A673 (cell line): ENCODE measurements at regions not wholly inside any gene's neighbourhood (a gene's known extent, or its start where the extent isn't known, plus 50 kb on each side); places are given as distances from the start of the nearest gene placed in this dataset.

ENCODE experiments used
- BruUV-seq: library from RNA; stranded (reverse); fragments of 400-500 nt; replicated peaks from 2 replicates; lab custom pipeline; 2021; lab: Mats Ljungman, UMichigan
- CTCF ChIA-PET: fragments of 300-600 bp; sonication (Branson Sonifier 250); formaldehyde crosslinking; loops from one replicate; lab custom pipeline; 2022; ENCODE audit warnings: antibody characterized with exemption; lab: Charles Lee
- POLR2A ChIA-PET: fragments of 300-600 bp; sonication (Branson Sonifier 250); formaldehyde crosslinking; loops from one replicate; lab custom pipeline; 2022; ENCODE audit warnings: antibody characterized with exemption; ENCODE audit not compliant: low non-redundant PET; lab: Charles Lee
- DNase-seq: peaks from one replicate; pipeline ENCODE4 v3.0.0-alpha.2; 2015; ENCODE audit warnings: low spot score
- H3K27ac ChIP-seq: fragments of 200-600 bp; sonication (generic); 2 replicates; pipeline ENCODE4 v1.5.1; 2016; ENCODE audit warnings: mixed run types, low read depth, mild to moderate bottlenecking, mixed read lengths, antibody characterized with exemption, low read length; ENCODE audit not compliant: poor library complexity, severe bottlenecking
- H3K27me3 ChIP-seq: fragments of 200-600 bp; sonication (generic); replicated peaks from 2 replicates; pipeline ENCODE4 v1.6.1; 2017; ENCODE audit warnings: mixed run types, low read depth, mild to moderate bottlenecking, mixed read lengths, antibody characterized with exemption, low read length; ENCODE audit not compliant: insufficient read depth, poor library complexity
- H3K36me3 ChIP-seq: fragments of 200-600 bp; sonication (generic); 2 replicates; pipeline ENCODE4 v1.6.1; 2016; ENCODE audit warnings: mixed run types, mild to moderate bottlenecking, mixed read lengths, antibody characterized with exemption, low read length; ENCODE audit not compliant: insufficient read depth, poor library complexity, severe bottlenecking
- H3K4me1 ChIP-seq: fragments of 200-600 bp; sonication (generic); 2 replicates; pipeline ENCODE4 v1.6.1; 2017; ENCODE audit warnings: mixed run types, mild to moderate bottlenecking, mixed read lengths, antibody characterized with exemption, low read length; ENCODE audit not compliant: insufficient read depth, poor library complexity, severe bottlenecking
- H3K4me3 ChIP-seq: fragments of 200-600 bp; sonication (generic); 2 replicates; pipeline ENCODE4 v1.5.1; 2016; ENCODE audit warnings: low read depth, mixed run types, mild to moderate bottlenecking, mixed read lengths, low read length; ENCODE audit not compliant: poor library complexity, severe bottlenecking
- H3K9me3 ChIP-seq: fragments of 200-600 bp; sonication (generic); 2 replicates; pipeline ENCODE4 v1.6.1; 2016; ENCODE audit warnings: mixed run types, low read depth, mild to moderate bottlenecking, mixed read lengths, antibody characterized with exemption, low read length; ENCODE audit not compliant: poor library complexity, severe bottlenecking
- EZH2 ChIP-seq: fragments of 200-600 bp; sonication (generic); IDR thresholded peaks from 2 replicates; pipeline ENCODE4 v1.6.1; 2017; ENCODE audit warnings: borderline replicate concordance, low read depth, mild to moderate bottlenecking, mixed read lengths, antibody characterized with exemption, low read length; ENCODE audit not compliant: poor library complexity, severe bottlenecking
- intact Hi-C: fragments of 100-400 bp; cut with micrococcal nuclease; formaldehyde crosslinking; loops from one replicate; pipeline ENCODE4 v1.10.0; 2022; ENCODE audit not compliant: unreplicated experiment
- TF ChIP-seq, protein P1 (sequence below): fragments of 300-800, 200-600 bp; sonication (generic); conservative IDR thresholded peaks from 2 replicates; pipeline ENCODE4 v1.5.1; 2017; ENCODE audit warnings: low read depth, mild to moderate bottlenecking, antibody characterized with exemption, low read length, moderate library complexity, mixed read lengths

DNA sequence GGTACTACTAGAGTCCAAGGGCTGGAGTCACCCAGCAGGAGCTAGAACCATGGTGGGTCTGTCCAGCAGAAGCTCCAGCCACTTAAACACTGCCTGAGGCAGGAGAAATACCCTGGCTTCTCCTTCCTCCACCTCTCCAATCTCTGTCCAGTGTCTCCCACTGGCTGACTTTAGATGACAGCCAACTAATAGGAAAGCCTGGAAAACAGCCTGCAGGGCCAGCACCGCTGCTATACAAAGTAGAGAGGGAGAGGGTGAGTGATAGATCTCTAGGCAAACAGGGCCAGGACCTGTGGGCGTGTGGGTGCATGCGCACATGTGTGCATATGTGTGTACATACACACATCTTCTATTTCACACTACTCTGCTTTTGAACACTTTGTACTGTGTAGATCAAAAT lies 56.5 kb upstream of the ATP8A1 start:
- no peaks in the 10 kb centered on the region for H3K36me3 ChIP-seq
- no peak overlapping the region for H3K4me3 ChIP-seq
- DNase-seq, result no peak
- H3K27ac ChIP-seq, result no peak overlapping the region
- no TSS peak for BruUV-seq
- intact Hi-C loops, result no loop called here
- TF ChIP-seq EZH2, result no peak
- no peaks in the 10 kb centered on the region for H3K27me3 ChIP-seq
- ChIA-PET POLR2A (no interaction called here), CTCF (no interaction called here)
- no peaks in the 10 kb centered on the region for H3K9me3 ChIP-seq
- no peaks in the 10 kb centered on the region for H3K4me1 ChIP-seq

DNA sequence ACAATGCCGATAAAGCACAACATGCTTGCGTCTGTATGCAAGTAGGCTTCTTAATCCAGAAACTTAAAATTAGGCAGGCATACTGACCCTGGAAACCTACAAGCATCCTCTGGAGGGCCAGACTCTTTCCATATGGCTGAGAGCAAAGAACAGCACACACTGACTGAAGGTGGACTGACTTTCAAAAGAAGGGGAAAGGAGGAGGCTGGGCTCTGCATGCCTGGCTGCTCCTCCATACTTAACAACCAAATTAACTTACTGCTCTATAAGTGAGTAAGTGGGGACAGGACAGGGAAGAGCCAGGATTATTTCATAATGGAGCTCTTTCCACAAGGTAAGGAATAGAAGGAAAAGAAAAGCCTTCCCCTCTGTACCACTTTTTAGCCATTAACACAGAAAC lies 55.9 kb upstream of the ATP8A1 start:
- CTCF ChIA-PET, result no interaction called here

DNA sequence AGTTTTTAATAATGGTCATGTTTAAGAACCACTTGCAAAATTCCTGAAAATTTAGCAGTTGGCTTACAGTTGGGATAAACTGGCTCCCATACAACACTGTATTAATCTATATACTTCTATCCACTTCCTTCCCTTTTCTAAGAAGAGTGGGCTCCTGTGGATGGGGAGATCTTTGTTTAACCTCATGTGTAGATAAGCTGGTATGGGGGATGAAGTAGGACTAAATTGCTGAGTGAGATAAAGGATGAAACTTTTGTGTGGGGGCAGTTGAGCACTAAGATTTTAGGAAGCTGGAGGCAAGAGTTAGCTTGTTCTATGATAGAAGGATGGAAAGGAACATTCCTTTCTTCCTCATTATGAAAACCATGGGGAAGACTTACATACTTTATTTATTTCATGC lies 54.6 kb upstream of the ATP8A1 start:
- ChIA-PET CTCF (no interaction called here), POLR2A (no interaction called here)
- Histone ChIP-seq H3K27me3 (no peaks in the 10 kb centered on the region), H3K9me3 (no peaks in the 10 kb centered on the region), H3K27ac (no peak overlapping the region), H3K36me3 (no peaks in the 10 kb centered on the region), H3K4me3 (no peak overlapping the region), H3K4me1 (no peaks in the 10 kb centered on the region)
- TF ChIP-seq, protein P1, sequence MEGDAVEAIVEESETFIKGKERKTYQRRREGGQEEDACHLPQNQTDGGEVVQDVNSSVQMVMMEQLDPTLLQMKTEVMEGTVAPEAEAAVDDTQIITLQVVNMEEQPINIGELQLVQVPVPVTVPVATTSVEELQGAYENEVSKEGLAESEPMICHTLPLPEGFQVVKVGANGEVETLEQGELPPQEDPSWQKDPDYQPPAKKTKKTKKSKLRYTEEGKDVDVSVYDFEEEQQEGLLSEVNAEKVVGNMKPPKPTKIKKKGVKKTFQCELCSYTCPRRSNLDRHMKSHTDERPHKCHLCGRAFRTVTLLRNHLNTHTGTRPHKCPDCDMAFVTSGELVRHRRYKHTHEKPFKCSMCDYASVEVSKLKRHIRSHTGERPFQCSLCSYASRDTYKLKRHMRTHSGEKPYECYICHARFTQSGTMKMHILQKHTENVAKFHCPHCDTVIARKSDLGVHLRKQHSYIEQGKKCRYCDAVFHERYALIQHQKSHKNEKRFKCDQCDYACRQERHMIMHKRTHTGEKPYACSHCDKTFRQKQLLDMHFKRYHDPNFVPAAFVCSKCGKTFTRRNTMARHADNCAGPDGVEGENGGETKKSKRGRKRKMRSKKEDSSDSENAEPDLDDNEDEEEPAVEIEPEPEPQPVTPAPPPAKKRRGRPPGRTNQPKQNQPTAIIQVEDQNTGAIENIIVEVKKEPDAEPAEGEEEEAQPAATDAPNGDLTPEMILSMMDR, result no peak
- TF ChIP-seq EZH2, result no peak
- no TSS peak for BruUV-seq
- DNase-seq, result no peak
- intact Hi-C loops, result no loop called here

More for the DNA sequence above, 55.9 kb upstream of the ATP8A1 start:
- Histone ChIP-seq H3K9me3 (no peaks in the 10 kb centered on the region), H3K4me1 (no peaks in the 10 kb centered on the region), H3K27ac (no peak overlapping the region), H3K27me3 (no peaks in the 10 kb centered on the region), H3K4me3 (no peak overlapping the region), H3K36me3 (no peaks in the 10 kb centered on the region)
- BruUV-seq, result no TSS peak
- TF ChIP-seq, protein P1, result no peak
- TF ChIP-seq EZH2, result no peak
- POLR2A ChIA-PET, result no interaction called here
- no peak for DNase-seq
- intact Hi-C loops, result no loop called here

DNA sequence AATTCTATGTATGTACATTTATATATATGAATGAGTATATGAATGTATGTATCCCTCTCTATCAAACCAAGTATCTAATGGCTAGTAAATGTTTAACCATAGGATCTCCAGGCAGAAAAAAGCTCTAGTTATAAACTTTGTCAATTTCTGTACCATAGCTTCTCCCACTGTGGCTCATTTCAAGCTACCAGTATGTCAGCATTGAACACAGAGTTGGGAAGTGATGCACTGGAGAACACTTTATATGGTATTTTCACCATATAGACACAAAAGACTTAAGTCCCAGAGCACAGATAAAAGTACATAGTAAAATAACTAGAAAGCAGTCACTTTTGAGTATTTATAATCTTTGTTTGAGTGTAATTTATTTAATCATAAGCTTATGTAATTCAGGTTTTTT lies 53.9 kb upstream of the ATP8A1 start:
- CTCF ChIA-PET, result no interaction called here
- POLR2A ChIA-PET, result no interaction called here
- H3K4me3 ChIP-seq, result no peak overlapping the region
- H3K27ac ChIP-seq, result no peak overlapping the region
- H3K9me3 ChIP-seq, result no peaks in the 10 kb centered on the region
- BruUV-seq, result no TSS peak
- no peaks in the 10 kb centered on the region for H3K4me1 ChIP-seq
- intact Hi-C loops, result no loop called here
- no peaks in the 10 kb centered on the region for H3K36me3 ChIP-seq
- TF ChIP-seq, protein P1, result no peak
- TF ChIP-seq EZH2, result no peak
- H3K27me3 ChIP-seq, result no peaks in the 10 kb centered on the region
- no peak for DNase-seq
